HepG2 (cell line): ENCODE measurements at regions not wholly inside any gene's neighbourhood (a gene's known extent, or its start where the extent isn't known, plus 50 kb on each side); places are given as distances from the start of the nearest gene placed in this dataset.

ENCODE experiments used
- ATAC-seq: fragments of 200-7000 bp; cut with Tn5 transposase; 3 replicates; pipeline ENCODE4 v1.9.1; 2020; ENCODE audit warnings: mild to moderate bottlenecking, moderate library complexity
- BruUV-seq: library from RNA; stranded (reverse); fragments of 400-500 nt; replicated peaks from 2 replicates; lab custom pipeline; 2021; lab: Mats Ljungman, UMichigan
- CTCF ChIA-PET: fragments of 300-600 bp; formaldehyde crosslinking; extraction: SDS; loops from one replicate; lab custom pipeline; 2021; ENCODE audit warnings: low total read pairs, inconsistent platforms, low intra/inter-chr PET ratio; lab: Yijun Ruan, JAX
- POLR2A ChIA-PET: fragments of 350-600 bp; sonication (Branson Sonifier 250); formaldehyde crosslinking; loops from one replicate; lab custom pipeline; 2020; ENCODE audit warnings: antibody characterized with exemption, inconsistent platforms; lab: Yijun Ruan, JAX
- DNase-seq: peaks from one replicate; pipeline ENCODE4 v3.0.0-alpha.2; 2015; ENCODE audit warnings: low spot score
- FAIRE-seq: peaks from 3 replicates; lab custom pipeline; 2011; peaks lifted over from hg19 to GRCh38; lab: Jason Lieb, UNC
- H2AFZ ChIP-seq: one replicate; pipeline ENCODE4 v1.6.1; 2011; ENCODE audit warnings: low read length, inconsistent platforms
- H3K27ac ChIP-seq: fragments of 300-600 bp; 3 replicates; pipeline ENCODE4 v1.8.0; 2011; ENCODE audit warnings: mixed run types, mild to moderate bottlenecking, mixed read lengths, low read length, inconsistent platforms; ENCODE audit not compliant: insufficient read depth; ENCODE audit errors: extremely low read length
- H3K27me3 ChIP-seq, 2 experiments: fragments of 200-600 bp in 1 of 2; 2 replicates in 1 of 2; 3 replicates in 1 of 2; pipeline versions ENCODE4 v1.6.0 to v1.8.0; 2011; ENCODE audit warnings: low read length in 2 of 2, mild to moderate bottlenecking in 2 of 2, moderate library complexity in 2 of 2, inconsistent platforms in 1 of 2; ENCODE audit not compliant: insufficient read depth in 2 of 2, control insufficient read depth in 1 of 2
- H3K36me3 ChIP-seq, 2 experiments: fragments of 200-600 bp in 1 of 2; replicated peaks in 1 of 2; 2 replicates in 1 of 2; 3 replicates in 1 of 2; pipeline versions ENCODE4 v1.5.1 to v1.8.0; 2011; ENCODE audit warnings: low read length in 2 of 2, inconsistent platforms in 1 of 2; ENCODE audit not compliant: insufficient read depth in 2 of 2, control insufficient read depth in 1 of 2
- H3K4me1 ChIP-seq: 2 replicates; pipeline ENCODE4 v1.5.1; 2012; ENCODE audit warnings: low read length, inconsistent platforms; ENCODE audit not compliant: insufficient read depth
- H3K4me2 ChIP-seq: 2 replicates; pipeline ENCODE4 v1.6.0; 2011; ENCODE audit warnings: low read depth, low read length, inconsistent platforms
- H3K4me3 ChIP-seq, 3 experiments: fragments of 200-600 bp in 1 of 3; sonication (generic), shearing (Covaris generic) in 1 of 3; replicated peaks in 1 of 3; 2 replicates each; pipeline ENCODE4 v1.5.1; 2011 to 2016; ENCODE audit warnings: low read length in 3 of 3, inconsistent platforms in 2 of 3, low read depth in 2 of 3, mild to moderate bottlenecking in 2 of 3, control low read depth in 1 of 3, mixed read lengths in 1 of 3; ENCODE audit not compliant: insufficient read depth in 1 of 3
- H3K79me2 ChIP-seq: one replicate; pipeline ENCODE4 v1.6.1; 2011; ENCODE audit warnings: low read length, inconsistent platforms; ENCODE audit not compliant: insufficient read depth
- H3K9ac ChIP-seq: 2 replicates; pipeline ENCODE4 v1.6.0; 2011; ENCODE audit warnings: mild to moderate bottlenecking, low read depth, low read length, inconsistent platforms; ENCODE audit not compliant: insufficient read depth
- H3K9me3 ChIP-seq: 2 replicates; pipeline ENCODE4 v1.5.1; 2012; ENCODE audit warnings: mild to moderate bottlenecking, low read length
- H4K20me1 ChIP-seq: 2 replicates; pipeline ENCODE4 v1.6.0; 2011; ENCODE audit warnings: inconsistent platforms, mild to moderate bottlenecking, low read length, moderate library complexity; ENCODE audit not compliant: insufficient read depth
- ESRRA ChIP-seq: sonication (generic); formaldehyde crosslinking; IDR thresholded peaks from 2 replicates; pipeline ENCODE4 v1.5.1; 2020; ENCODE audit warnings: mild to moderate bottlenecking, low read depth, missing genetic modification reagents
- GATAD2A ChIP-seq: IDR thresholded peaks from 2 replicates; pipeline ENCODE4 v1.6.1; 2016
- KDM6A ChIP-seq: IDR thresholded peaks from 2 replicates; pipeline ENCODE4 v1.6.1; 2016; ENCODE audit warnings: low read depth
- MAF1 ChIP-seq: sonication (generic); formaldehyde crosslinking; IDR thresholded peaks from 2 replicates; pipeline ENCODE4 v1.5.0; 2020; ENCODE audit warnings: missing genetic modification reagents, borderline replicate concordance
- MTA1 ChIP-seq: sonication (generic); formaldehyde crosslinking; IDR thresholded peaks from 2 replicates; pipeline ENCODE4 v1.4.0; 2020; ENCODE audit warnings: missing genetic modification reagents, mild to moderate bottlenecking, borderline replicate concordance
- NCOA5 ChIP-seq: sonication (generic); formaldehyde crosslinking; IDR thresholded peaks from 2 replicates; pipeline ENCODE4 v1.4.0; 2020; ENCODE audit warnings: missing genetic modification reagents
- ZNF12 ChIP-seq: sonication (generic); formaldehyde crosslinking; IDR thresholded peaks from 2 replicates; pipeline ENCODE4 v1.5.0; 2020; ENCODE audit warnings: missing genetic modification reagents
- ZNF83 ChIP-seq: sonication (generic); formaldehyde crosslinking; IDR thresholded peaks from 2 replicates; pipeline ENCODE4 v1.4.0; 2020; ENCODE audit warnings: missing genetic modification reagents, mild to moderate bottlenecking, borderline replicate concordance
- ZNF883 ChIP-seq: sonication (generic); formaldehyde crosslinking; IDR thresholded peaks from 2 replicates; pipeline ENCODE4 v1.5.1; 2020; ENCODE audit warnings: mild to moderate bottlenecking, missing genetic modification reagents; ENCODE audit errors: not compliant biosample characterization
- in situ Hi-C: cut with HindIII; loops from 2 replicates; pipeline ENCODE4 v1.10.0; 2017; ENCODE audit warnings: low pct_unique_long_range_greater_than_20kb; ENCODE audit not compliant: extremely low pct_ligation_motif_present
- intact Hi-C: fragments of 100-400 bp; cut with micrococcal nuclease; formaldehyde crosslinking; loops from one replicate; pipeline ENCODE4 v1.10.0; 2022; ENCODE audit not compliant: unreplicated experiment
- TF ChIP-seq, protein P1 (sequence below): sonication (generic); formaldehyde crosslinking; IDR thresholded peaks from 2 replicates; pipeline ENCODE4 v1.5.0; 2020; ENCODE audit warnings: mild to moderate bottlenecking, missing genetic modification reagents
- TF ChIP-seq, protein P2 (sequence below): sonication (generic); formaldehyde crosslinking; IDR thresholded peaks from 2 replicates; pipeline ENCODE4 v1.4.0; 2020; ENCODE audit warnings: mild to moderate bottlenecking, missing genetic modification reagents

DNA sequence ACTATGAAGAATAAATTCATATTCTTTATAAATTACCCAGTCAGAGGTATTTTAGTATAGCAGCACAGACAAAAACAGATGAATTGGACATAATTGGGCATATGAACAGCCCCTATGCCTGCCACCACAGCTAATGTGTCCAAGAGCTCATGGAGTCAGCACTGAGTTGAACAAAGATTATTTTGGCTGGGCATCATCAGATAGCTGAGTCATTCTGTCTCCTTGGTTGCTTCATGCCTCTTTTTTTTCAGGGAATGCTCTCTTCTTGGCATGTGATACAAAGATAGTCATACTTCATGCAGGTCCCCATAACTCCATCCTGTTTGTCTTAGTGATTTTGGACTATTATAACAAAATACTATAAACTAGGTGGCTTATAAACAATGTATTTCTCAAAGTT, 275.6 kb downstream of the TENT5A start:
- ATAC-seq (no peak), DNase-seq (no peak), FAIRE-seq (no peak)
- ChIA-PET POLR2A (no interaction called here), CTCF (no interaction called here)
- Histone ChIP-seq H3K4me1 (no peaks in the 10 kb centered on the region), H3K4me3 (no peak overlapping the region), H3K9ac (no peak overlapping the region), H3K27me3 (no peaks in the 10 kb centered on the region), H3K79me2 (no peaks in the 10 kb centered on the region), H4K20me1 (no peaks in the 10 kb centered on the region), H3K27ac (no peak overlapping the region), H3K36me3 (no peaks in the 10 kb centered on the region), H3K9me3 (no peaks in the 10 kb centered on the region), H2AFZ (no peak overlapping the region), H3K4me2 (no peak overlapping the region)
- intact Hi-C loops, result no loop called here
- no TSS peak for BruUV-seq
- in situ Hi-C loops, result no loop called here
- TF ChIP-seq MAF1 (CRISPR knock-in tag), result no peak
- no peak for TF ChIP-seq ZNF883
- TF ChIP-seq ZNF83, result no peak
- TF ChIP-seq, protein P1, sequence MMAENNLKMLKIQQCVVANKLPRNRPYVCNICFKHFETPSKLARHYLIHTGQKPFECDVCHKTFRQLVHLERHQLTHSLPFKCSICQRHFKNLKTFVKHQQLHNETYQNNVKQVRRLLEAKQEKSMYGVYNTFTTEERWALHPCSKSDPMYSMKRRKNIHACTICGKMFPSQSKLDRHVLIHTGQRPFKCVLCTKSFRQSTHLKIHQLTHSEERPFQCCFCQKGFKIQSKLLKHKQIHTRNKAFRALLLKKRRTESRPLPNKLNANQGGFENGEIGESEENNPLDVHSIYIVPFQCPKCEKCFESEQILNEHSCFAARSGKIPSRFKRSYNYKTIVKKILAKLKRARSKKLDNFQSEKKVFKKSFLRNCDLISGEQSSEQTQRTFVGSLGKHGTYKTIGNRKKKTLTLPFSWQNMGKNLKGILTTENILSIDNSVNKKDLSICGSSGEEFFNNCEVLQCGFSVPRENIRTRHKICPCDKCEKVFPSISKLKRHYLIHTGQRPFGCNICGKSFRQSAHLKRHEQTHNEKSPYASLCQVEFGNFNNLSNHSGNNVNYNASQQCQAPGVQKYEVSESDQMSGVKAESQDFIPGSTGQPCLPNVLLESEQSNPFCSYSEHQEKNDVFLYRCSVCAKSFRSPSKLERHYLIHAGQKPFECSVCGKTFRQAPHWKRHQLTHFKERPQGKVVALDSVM (CRISPR knock-in tag), result no peak
- no peak for TF ChIP-seq GATAD2A
- no peak for TF ChIP-seq MTA1 (CRISPR knock-in tag)
- no peak for TF ChIP-seq ZNF12 (CRISPR knock-in tag)
- no peak for TF ChIP-seq NCOA5 (CRISPR knock-in tag)
- TF ChIP-seq, protein P2, sequence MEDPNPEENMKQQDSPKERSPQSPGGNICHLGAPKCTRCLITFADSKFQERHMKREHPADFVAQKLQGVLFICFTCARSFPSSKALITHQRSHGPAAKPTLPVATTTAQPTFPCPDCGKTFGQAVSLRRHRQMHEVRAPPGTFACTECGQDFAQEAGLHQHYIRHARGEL (CRISPR knock-in tag), result no peak
- TF ChIP-seq KDM6A (CRISPR knock-in tag), result no peak
- TF ChIP-seq ESRRA (CRISPR knock-in tag), result no peak
